Panc1 (cell line): ENCODE measurements at regions not wholly inside any gene's neighbourhood (a gene's known extent, or its start where the extent isn't known, plus 50 kb on each side); places are given as distances from the start of the nearest gene placed in this dataset.
"Not testable (repeated sequence)": the region's sequence is repeated elsewhere in the genome, so short reads cannot be mapped to it uniquely, and the experiment has no call there.

ENCODE experiments used
- ATAC-seq: fragments of 200-7000 bp; cut with Tn5 transposase; 2 replicates; pipeline ENCODE4 v1.9.1; 2020; ENCODE audit warnings: mild to moderate bottlenecking, moderate library complexity
- BruUV-seq: library from RNA; stranded (reverse); fragments of 400-500 nt; replicated peaks from 2 replicates; lab custom pipeline; 2021; lab: Mats Ljungman, UMichigan
- CTCF ChIA-PET: fragments of 300-600 bp; sonication (Branson Sonifier 250); formaldehyde crosslinking; loops from one replicate; lab custom pipeline; 2022; ENCODE audit warnings: antibody characterized with exemption; lab: Charles Lee
- POLR2A ChIA-PET: fragments of 300-600 bp; sonication (Branson Sonifier 250); formaldehyde crosslinking; loops from one replicate; lab custom pipeline; 2022; ENCODE audit warnings: antibody characterized with exemption; lab: Charles Lee
- DNase-seq: peaks from one replicate; pipeline ENCODE4 v3.0.0-alpha.2; 2010; ENCODE audit warnings: low read depth, low spot score
- H3K27ac ChIP-seq: 2 replicates; pipeline ENCODE4 v1.5.1; 2011; ENCODE audit warnings: mild to moderate bottlenecking, low read length, inconsistent platforms
- H3K27me3 ChIP-seq: fragments of 200-500 bp; sonication (Bioruptor generic); 2 replicates; pipeline ENCODE4 v1.6.0; 2014; ENCODE audit warnings: low read length, inconsistent platforms; ENCODE audit not compliant: control insufficient read depth, insufficient read depth
- H3K36me3 ChIP-seq: fragments of 200-500 bp; sonication (Bioruptor generic); 2 replicates; pipeline ENCODE4 v1.5.1; 2014; ENCODE audit warnings: inconsistent platforms, mild to moderate bottlenecking, low read length, moderate library complexity; ENCODE audit not compliant: control insufficient read depth, insufficient read depth
- H3K4me1 ChIP-seq: 2 replicates; pipeline ENCODE4 v1.5.1; 2011; ENCODE audit warnings: inconsistent platforms, mild to moderate bottlenecking, low read length, moderate library complexity; ENCODE audit not compliant: control insufficient read depth, insufficient read depth
- H3K4me3 ChIP-seq, 2 experiments: 2 replicates each; pipeline ENCODE4 v1.5.1; 2011 to 2012; ENCODE audit warnings: low read depth in 2 of 2, low read length in 2 of 2, mild to moderate bottlenecking in 2 of 2, inconsistent platforms in 1 of 2, moderate library complexity in 1 of 2
- H3K9me3 ChIP-seq: fragments of 200-500 bp; sonication (Bioruptor generic); 2 replicates; pipeline ENCODE4 v1.5.1; 2014; ENCODE audit warnings: low read depth, mild to moderate bottlenecking, inconsistent platforms, low read length, moderate library complexity; ENCODE audit not compliant: control insufficient read depth, insufficient read depth
- POLR2AphosphoS5 ChIP-seq: IDR thresholded peaks from 2 replicates; pipeline ENCODE4 v1.6.1; 2012; ENCODE audit warnings: mild to moderate bottlenecking, low read depth, low read length, moderate library complexity
- REST ChIP-seq, 2 experiments: IDR thresholded peaks; 2 replicates each; pipeline ENCODE4 v1.6.1; 2011 to 2012; ENCODE audit warnings: low read depth in 2 of 2, control low read depth in 1 of 2, low read length in 1 of 2, mild to moderate bottlenecking in 1 of 2, moderate library complexity in 1 of 2; ENCODE audit not compliant: insufficient read depth in 1 of 2
- SIN3A ChIP-seq: IDR thresholded peaks from 2 replicates; pipeline ENCODE4 v1.6.1; 2012; ENCODE audit warnings: low read depth, mild to moderate bottlenecking, low read length, moderate library complexity, borderline replicate concordance; ENCODE audit not compliant: insufficient read depth
- TCF7L2 ChIP-seq: IDR thresholded peaks from 2 replicates; pipeline ENCODE4 v1.6.1; 2011; ENCODE audit warnings: mild to moderate bottlenecking, low read depth, low read length, inconsistent platforms
- in situ Hi-C: cut with HindIII; loops from 2 replicates; pipeline ENCODE4 v1.10.0; 2016; ENCODE audit warnings: low sequenced_read_pairs, low pct_unique_long_range_greater_than_20kb
- intact Hi-C: fragments of 100-400 bp; cut with micrococcal nuclease; formaldehyde crosslinking; loops from one replicate; pipeline ENCODE4 v1.10.0; 2022; ENCODE audit not compliant: unreplicated experiment
- TF ChIP-seq, protein P1 (sequence below): fragments of 450-650 bp; IDR thresholded peaks from 2 replicates; pipeline ENCODE4 v1.5.1; 2017; ENCODE audit warnings: mild to moderate bottlenecking

DNA sequence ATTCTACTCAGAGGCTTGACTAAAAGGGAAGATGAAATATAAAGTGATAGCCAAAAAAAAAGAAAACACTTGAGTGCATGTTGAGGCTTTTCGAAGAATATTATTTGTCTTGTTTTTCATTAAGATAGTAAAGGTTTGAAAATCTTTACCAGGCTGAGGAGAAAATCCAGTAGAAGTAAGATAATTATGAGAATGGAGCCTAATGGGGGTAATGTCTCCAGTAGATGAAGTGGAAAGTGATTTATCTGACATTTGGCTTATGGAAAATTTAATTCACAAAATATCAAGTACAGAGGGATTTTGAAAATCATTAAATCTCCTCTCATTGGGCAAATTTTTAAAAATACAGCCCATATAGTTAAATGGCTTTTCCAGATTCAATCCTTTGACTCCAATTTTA is 274.9 kb downstream of the SPRY2 start:
- BruUV-seq, result no TSS peak
- Histone ChIP-seq H3K27ac (no peak overlapping the region), H3K4me1 (peaks cover 5% of the 10 kb centered on the region; the same call in 1 of the 2 replicates), H3K9me3 (no peaks in the 10 kb centered on the region), H3K27me3 (no peaks in the 10 kb centered on the region), H3K36me3 (no peaks in the 10 kb centered on the region), H3K4me3 (no peak overlapping the region)
- TF ChIP-seq POLR2AphosphoS5 (no peak), REST (IDR thresholded peaks at IDR 0.05; ENCODE audit: insufficient read depth in 1 of 2, low read depth in 2 of 2, low read length in 1 of 2) (no peak), SIN3A (no peak), TCF7L2 (no peak)
- TF ChIP-seq, protein P1, sequence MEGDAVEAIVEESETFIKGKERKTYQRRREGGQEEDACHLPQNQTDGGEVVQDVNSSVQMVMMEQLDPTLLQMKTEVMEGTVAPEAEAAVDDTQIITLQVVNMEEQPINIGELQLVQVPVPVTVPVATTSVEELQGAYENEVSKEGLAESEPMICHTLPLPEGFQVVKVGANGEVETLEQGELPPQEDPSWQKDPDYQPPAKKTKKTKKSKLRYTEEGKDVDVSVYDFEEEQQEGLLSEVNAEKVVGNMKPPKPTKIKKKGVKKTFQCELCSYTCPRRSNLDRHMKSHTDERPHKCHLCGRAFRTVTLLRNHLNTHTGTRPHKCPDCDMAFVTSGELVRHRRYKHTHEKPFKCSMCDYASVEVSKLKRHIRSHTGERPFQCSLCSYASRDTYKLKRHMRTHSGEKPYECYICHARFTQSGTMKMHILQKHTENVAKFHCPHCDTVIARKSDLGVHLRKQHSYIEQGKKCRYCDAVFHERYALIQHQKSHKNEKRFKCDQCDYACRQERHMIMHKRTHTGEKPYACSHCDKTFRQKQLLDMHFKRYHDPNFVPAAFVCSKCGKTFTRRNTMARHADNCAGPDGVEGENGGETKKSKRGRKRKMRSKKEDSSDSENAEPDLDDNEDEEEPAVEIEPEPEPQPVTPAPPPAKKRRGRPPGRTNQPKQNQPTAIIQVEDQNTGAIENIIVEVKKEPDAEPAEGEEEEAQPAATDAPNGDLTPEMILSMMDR, result no peak
- DNase-seq, result no peak
- ChIA-PET CTCF (no interaction called here), POLR2A (no interaction called here)
- intact Hi-C loops (no loop called here), in situ Hi-C loops (no loop called here)
- no peak for ATAC-seq

GRCh38 chr13:80062416-80062815 is 278.5 kb downstream of the SPRY2 start:
- H3K27me3 ChIP-seq, H3K9me3 ChIP-seq, H3K36me3 ChIP-seq, H3K4me1 ChIP-seq, H3K27ac ChIP-seq, DNase-seq, intact Hi-C loops, BruUV-seq, CTCF ChIA-PET, in situ Hi-C loops, ATAC-seq, H3K4me3 ChIP-seq, POLR2A ChIA-PET: not testable (repeated sequence)

DNA sequence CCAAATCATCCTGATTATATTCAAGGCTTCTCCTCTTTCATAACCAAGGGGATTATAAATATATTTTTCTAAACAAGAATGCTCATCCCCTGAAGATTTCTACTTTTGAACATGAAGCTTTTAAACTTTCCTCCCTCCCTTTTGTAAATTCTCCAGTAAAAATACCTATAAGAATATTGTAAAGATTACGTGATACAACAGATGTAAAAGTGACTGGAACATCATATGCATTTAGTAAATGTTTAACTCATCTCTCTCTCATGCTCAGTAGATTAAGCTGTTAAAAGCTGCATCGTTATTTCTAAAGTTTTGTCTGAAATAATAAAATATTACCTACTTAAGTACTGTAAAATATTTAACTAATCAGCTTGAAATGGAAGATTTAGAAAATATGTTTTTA is 281.1 kb downstream of the SPRY2 start:
- no peak for ATAC-seq
- no peak overlapping the region for H3K4me3 ChIP-seq
- BruUV-seq, result no TSS peak
- no peaks in the 10 kb centered on the region for H3K27me3 ChIP-seq
- intact Hi-C loops (no loop called here), in situ Hi-C loops (no loop called here)
- no peaks in the 10 kb centered on the region for H3K4me1 ChIP-seq
- CTCF ChIA-PET, result no interaction called here
- no peaks in the 10 kb centered on the region; the same call in 1 of the 2 replicates for H3K9me3 ChIP-seq
- POLR2A ChIA-PET, result no interaction called here
- no peak for TF ChIP-seq POLR2AphosphoS5
- TF ChIP-seq, protein P1, result no peak
- no peak for TF ChIP-seq SIN3A
- TF ChIP-seq REST (IDR thresholded peaks at IDR 0.05; ENCODE audit: insufficient read depth in 1 of 2, low read depth in 2 of 2, low read length in 1 of 2), result no peak
- TF ChIP-seq TCF7L2, result no peak
- no peaks in the 10 kb centered on the region for H3K36me3 ChIP-seq
- no peak for DNase-seq
- no peak overlapping the region for H3K27ac ChIP-seq
